NCI-H2196 (cell line): ENCODE measurements at regions not wholly inside any gene's neighbourhood (a gene's known extent, or its start where the extent isn't known, plus 50 kb on each side); places are given as distances from the start of the nearest gene placed in this dataset.
A peak's percentile ranks its signal among the peaks of the same experiment; 100 is the strongest.

Experiments
- DNase-seq: peaks from one replicate; lab custom pipeline; 2025; ENCODE audit not compliant: unreplicated experiment; lab: John Stamatoyannopoulos, UW

GRCh38 chr13:27847669-27848068, 55.4 kb downstream of the GSX1 start:
- no peak for DNase-seq

DNA sequence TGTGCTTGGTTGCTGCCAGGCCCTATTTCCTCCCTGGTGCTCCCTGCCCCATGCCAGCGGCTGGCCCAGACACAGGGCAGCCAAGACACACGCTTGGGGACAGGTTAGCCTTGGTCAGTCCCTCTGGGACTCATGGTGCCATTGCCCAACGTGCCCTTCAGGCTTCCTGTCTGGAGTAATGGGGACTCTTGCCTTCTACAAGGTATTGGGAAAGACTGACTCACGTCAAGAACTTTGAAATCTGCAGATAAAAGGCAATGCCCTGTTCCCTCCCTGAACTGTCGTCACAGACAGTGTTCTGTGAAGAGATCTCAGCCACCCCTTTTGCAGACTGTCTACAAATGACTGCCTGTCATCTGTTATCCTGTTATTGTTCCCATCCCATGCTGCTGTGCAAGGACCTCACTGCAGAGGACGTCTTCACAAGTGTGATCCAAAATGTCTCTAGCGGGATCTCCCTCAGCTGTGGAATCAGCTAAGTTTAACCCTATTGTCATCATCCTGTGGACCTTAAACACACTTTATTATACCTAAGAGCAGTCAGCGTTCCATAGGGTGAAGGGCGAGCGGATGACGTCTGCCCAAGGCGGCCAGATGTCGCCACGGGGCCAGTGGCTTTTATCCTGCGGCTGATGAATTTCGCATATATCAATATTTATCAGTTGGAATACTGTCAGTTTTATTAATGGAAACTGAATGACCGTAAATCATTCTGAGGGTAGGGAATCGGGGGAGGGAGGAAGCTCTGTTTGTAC, 59.0 kb downstream of the GSX1 start:
- DNase-seq = no peak

GRCh38 chr13:27852491-27852890, 60.2 kb downstream of the GSX1 start:
- DNase-seq = no peak

GRCh38 chr13:27853335-27853734, 61.1 kb downstream of the GSX1 start:
- no peak for DNase-seq

GRCh38 chr13:27853861-27854260, 61.6 kb downstream of the GSX1 start:
- no peak for DNase-seq

GRCh38 chr13:27854606-27855005, 62.3 kb downstream of the GSX1 start:
- no peak for DNase-seq

- DNase-seq = no peak
Observed at GRCh38 chr13:27855381-27855780, 63.1 kb downstream of the GSX1 start.

- peak; percentile 56 for DNase-seq
Observed at GRCh38 chr13:27857282-27857681, 62.5 kb upstream of the PDX1 start.

GRCh38 chr13:27858046-27858445, 61.8 kb upstream of the PDX1 start:
- no peak for DNase-seq

DNA sequence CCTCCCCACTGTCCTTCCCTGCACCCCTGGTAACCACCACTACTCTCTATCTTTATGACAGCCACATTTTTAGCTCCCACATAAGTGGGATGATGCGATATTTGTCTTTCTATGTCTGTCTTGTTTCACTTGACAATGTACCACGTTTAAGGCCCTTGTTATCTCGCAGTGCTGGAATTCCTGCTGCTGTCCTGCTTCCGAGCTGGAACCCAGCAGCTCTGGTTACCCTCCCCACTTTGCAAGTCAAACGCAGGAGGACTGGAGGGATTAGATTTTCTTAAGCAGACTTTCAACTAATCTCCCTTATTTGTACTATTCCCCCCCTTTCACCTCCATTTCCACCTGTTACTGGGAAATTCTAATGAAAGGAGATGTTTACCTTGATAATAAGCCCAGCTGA, 59.1 kb upstream of the PDX1 start:
- DNase-seq = no peak

DNA sequence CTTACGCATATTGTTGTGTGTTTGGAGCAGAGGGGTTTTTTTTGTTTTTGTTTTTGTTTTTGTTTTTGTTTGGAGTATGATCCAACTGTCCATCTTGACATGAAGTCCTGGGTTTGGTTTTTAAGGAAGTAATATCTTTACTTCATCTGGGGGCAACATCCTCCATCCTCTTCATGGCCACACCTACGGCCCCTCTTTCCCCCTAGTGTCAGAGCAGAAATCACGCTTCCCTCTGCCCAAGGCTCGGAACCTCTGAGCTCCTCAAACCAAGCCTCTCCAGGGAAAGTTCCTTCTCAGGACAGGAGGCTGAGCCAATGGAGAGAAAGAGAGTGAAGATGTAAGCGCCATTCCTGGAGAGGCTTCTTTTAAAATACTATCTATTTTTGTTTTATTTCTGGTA, 58.6 kb upstream of the PDX1 start:
- DNase-seq = no peak

GRCh38 chr13:27868641-27869435, 51.0 kb upstream of the PDX1 start:
- DNase-seq = no peak

GRCh38 chr13:27869436-27870095, 50.2 kb upstream of the PDX1 start:
- no peak for DNase-seq
